ENCODE measurements at regions not wholly inside any gene's neighbourhood (a gene's known extent, or its start where the extent isn't known, plus 50 kb on each side); places are given as distances from the start of the nearest gene placed in this dataset.

DNA sequence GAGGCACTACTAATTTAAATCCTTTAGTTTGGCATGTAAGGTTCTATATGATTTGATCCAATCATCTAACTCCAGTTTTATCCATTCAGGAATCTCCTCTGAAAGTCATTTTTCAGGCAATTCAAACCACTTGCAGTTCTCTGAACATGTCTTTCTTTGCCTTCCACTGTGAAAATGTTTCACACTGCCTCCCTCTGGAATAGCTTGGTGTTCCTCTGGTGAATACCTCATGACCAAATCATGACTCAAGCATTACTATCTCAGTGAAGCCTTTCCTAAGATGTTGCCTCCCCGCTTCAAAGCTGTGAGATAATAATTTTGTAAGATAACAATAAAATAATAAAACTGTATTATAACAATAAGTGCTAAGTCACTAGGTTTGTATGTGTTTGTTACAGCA is 981.1 kb downstream of the DTWD2 start:
- H3K4me3 ChIP-seq (ENCODE audit: low read depth, low read length) = no peak overlapping the region

DNA sequence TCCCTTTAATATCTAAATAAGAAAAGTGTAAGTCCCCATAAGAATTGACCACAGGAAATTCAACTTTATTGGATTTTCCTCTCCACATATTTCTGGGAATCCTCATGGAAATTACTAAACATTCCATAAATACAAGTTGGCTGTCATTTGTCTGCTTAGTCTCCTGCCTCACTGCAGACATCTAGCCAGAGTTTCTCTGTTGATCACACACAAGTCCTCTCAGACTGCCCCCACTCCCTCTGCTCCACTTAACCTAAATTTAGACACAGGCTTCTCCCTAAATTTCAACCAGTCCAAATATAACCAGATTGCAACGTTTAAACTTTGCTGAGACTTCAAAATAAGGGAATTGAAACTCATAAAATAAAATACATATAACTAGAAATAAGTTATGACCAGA is 982.1 kb downstream of the DTWD2 start:
- no peak overlapping the region for H3K4me3 ChIP-seq (ENCODE audit: low read depth, low read length)

DNA sequence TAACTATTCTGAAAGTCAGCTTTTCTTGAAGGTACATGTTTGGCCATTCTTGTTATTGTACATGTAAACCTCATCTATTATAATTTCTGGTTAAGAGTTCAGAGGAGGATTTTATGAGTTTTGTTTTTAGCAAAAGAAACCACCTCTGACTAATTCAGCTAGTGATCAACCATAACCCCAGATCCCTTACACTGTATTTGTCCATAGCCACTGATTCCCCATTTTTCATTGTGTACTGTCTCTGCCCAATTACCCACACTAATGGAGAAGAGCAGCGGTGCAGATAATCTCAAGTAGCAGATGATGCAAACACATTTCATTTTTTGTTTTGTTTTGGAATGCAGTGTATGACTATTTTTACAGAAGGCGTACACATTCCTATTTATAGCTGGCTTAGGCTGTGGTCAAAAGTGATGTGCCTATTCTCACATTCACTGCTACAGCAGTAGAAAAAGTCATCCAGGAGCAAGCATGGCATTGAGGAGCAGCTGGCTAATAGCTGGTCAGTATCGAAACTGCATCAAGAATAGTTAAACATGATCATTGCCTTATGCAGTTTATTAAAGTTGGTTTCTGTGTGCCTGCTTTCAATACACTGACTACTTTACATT is 988.3 kb downstream of the DTWD2 start:
- H3K4me3 ChIP-seq (ENCODE audit: low read depth, low read length) = no peak overlapping the region

- no peak overlapping the region for H3K4me3 ChIP-seq (ENCODE audit: low read depth, low read length)
Observed at GRCh38 chr5:117982691-117983090, 1005.7 kb downstream of the DTWD2 start.

GRCh38 chr5:117973785-117974184 is 1014.6 kb downstream of the DTWD2 start:
- no peak overlapping the region for H3K4me3 ChIP-seq (ENCODE audit: low read depth, low read length)

DNA sequence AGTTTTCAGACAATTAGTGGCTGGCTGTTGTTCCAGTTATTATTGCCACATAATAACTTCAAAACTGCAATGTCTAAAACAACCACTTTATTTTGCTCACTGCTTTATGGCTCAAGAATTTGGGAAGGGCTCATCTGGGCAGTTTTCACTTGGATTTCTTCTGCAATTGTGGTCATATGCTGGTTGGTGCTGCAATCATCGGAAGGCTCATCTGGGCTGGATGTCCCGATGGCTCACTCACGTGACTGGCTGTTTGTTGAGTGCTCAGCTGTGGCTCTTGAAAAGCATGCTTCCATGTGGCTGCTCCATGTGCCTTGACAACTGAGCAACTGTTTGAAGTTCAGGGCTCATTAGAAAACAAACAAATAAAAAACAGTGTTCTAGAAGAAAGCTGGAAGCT is 1032.5 kb downstream of the DTWD2 start:
- no peak overlapping the region for H3K4me3 ChIP-seq (ENCODE audit: low read depth, low read length)

DNA sequence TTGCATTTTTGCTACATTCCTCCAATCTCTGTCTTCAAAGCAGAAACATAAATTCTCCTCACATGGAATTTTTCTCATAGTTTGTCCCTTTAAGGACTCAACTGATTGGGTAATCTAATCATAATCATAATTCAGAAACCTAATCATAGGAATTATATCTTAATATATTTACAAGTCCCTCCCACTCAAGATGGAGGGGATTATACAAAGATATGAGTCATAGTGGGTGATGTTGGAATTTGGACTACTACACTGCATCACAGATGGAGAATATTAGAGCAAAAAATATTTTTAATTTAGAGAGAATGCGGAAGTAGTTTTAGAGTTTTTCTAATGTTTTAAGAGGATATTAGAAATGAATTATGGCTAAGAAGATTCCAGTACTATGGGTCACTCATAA is 1034.0 kb downstream of the DTWD2 start:
- H3K4me3 ChIP-seq (ENCODE audit: low read depth, low read length) = no peak overlapping the region

DNA sequence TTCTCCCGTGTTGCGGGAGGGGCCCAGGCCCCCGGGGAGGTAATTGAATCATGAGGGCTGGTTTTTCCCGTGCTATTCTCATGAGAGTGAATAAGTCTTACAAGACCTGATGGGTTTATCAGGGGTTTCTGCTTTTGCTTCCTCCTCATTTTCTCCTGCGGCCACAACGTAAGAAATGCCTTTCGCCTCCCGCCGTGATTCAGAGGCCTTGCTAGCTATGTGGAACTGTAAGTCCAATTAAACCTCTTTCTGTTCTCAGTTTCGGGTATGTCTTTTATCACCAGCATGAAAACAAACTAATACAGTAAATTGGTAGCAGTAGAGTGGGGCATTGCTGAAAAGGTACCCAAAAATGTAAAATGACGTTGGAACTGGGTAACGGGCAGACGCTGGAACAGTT is 1035.1 kb downstream of the DTWD2 start:
- no peak overlapping the region for H3K4me3 ChIP-seq (ENCODE audit: low read depth, low read length)

- no peak overlapping the region for H3K4me3 ChIP-seq (ENCODE audit: low read depth, low read length)
Observed at GRCh38 chr5:117947836-117948235, 1040.5 kb downstream of the DTWD2 start.

DNA sequence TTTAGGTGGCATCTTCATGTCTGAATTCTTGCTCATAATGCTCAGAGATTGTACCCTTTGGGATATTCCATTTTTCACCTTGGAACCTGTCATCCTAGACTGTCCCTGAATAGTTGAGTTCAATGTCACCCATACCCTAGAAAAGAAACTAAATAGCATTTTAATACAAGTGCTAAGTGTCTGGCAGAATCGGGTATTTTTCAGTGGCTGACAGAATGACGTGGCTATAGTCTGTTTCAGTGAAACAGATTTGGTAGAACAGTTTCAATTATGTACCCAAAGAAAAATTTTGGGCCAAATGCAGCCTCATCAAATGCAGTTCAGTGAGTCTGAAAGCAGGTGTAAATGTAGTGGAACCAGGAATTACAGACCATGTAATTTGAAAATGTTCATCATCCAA is 1041.2 kb downstream of the DTWD2 start:
- no peak overlapping the region for H3K4me3 ChIP-seq (ENCODE audit: low read depth, low read length)

DNA sequence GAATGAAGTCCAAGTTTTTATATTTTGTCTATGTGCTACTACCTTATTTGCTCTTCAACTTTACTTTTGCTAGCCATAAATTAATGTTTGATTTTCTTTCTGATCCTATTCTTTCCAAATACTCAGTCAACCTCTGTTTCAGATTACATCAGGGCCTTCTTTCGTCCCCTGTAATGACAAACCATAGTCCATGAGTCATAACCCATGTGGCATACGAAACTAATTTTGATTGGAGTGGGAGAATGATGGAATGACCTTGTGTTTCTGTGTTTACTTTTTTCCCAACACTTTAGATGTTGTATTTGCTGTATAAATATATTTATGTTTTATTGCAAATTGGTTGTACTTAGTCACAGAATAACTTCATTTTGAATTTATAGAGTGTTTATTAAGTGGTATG is 1043.1 kb downstream of the DTWD2 start:
- no peak overlapping the region for H3K4me3 ChIP-seq (ENCODE audit: low read depth, low read length)

GRCh38 chr5:117943541-117943940 is 1044.8 kb downstream of the DTWD2 start:
- no peak overlapping the region for H3K4me3 ChIP-seq (ENCODE audit: low read depth, low read length)

DNA sequence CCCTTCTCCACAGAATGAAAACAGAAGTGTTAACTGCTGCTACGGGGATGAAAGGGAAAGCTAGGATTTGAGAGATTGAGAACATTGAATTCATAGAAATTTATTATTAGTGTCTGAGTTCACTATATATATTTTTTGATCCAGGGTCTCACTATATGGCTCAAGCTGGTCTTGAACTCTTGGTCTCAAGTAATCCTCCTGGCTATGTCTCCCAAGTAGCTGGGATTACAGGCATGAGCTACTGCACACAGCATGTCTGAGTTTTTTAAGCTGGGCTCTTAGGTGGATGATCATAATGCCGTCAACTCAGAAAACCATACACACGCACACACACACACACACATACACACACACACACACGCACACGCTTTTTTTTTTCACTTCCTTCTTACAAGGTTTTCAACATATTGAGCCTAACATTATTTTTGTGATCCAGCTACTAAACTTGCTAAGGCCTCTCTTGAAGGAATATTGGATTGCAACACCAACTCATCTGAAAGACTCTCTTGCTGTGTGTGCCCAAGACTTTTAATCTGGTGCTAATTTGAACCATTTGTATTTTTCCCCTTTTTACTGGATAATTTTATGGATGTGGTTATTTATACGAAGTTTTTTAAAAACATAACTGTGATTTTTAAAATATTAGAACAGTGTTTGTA is 1045.4 kb downstream of the DTWD2 start:
- no peak overlapping the region for H3K4me3 ChIP-seq (ENCODE audit: low read depth, low read length)

GRCh38 chr5:117893211-117893610 is 1095.1 kb downstream of the DTWD2 start:
- H3K4me3 ChIP-seq (ENCODE audit: low read depth, low read length) = no peak overlapping the region

GRCh38 chr5:117892360-117892759 is 1096.0 kb downstream of the DTWD2 start:
- no peak overlapping the region for H3K4me3 ChIP-seq (ENCODE audit: low read depth, low read length)

- no peak overlapping the region for H3K4me3 ChIP-seq (ENCODE audit: low read depth, low read length)
Observed at GRCh38 chr5:117889596-117889995, 1098.8 kb downstream of the DTWD2 start.

DNA sequence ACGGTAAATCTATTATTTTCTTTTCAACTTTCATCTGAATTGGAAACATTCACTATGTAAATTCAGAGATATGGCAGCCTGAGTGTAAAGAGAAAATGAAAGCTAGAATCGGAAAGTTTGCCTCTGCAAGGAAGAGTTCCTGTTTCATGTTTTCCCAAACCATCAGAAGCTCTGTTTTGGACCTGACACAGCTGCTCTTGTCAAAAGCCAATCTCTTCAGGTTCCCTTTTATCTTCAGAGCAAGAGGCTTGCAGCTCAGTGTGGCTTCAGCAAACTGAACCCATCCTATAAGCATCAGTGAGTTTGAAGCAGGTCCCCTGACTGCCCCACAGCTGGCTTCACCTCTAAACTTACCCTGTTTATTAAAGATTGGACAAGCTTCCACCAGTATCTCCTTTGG is 1099.7 kb downstream of the DTWD2 start:
- no peak overlapping the region for H3K4me3 ChIP-seq (ENCODE audit: low read depth, low read length)

- H3K4me3 ChIP-seq (ENCODE audit: low read depth, low read length) = no peak overlapping the region
Observed at GRCh38 chr5:117881426-117882230, 1106.7 kb downstream of the DTWD2 start.

- H3K4me3 ChIP-seq (ENCODE audit: low read depth, low read length) = no peak overlapping the region
Observed at GRCh38 chr5:117880932-117881331, 1107.4 kb downstream of the DTWD2 start.

DNA sequence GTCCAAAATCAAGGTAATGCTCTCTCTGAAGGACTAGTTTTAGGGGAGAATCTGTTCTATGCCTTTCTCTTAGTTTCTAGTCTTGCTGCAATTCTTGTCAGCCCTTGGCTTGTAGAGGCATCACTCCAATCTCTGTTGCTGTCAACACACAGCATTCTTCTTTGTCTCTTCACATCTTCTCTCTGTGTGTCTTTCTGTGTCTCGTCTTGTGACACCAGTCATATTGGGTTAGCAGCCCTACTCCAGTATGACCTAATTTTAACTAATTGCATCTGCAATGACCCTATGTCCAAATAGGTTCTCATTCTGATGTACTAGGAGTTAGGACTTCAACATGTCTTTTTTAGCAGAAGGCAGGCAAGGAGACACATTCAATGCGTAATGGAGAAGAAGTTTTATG is 1110.6 kb downstream of the DTWD2 start:
- no peak overlapping the region for H3K4me3 ChIP-seq (ENCODE audit: low read depth, low read length)

GRCh38 chr5:117872798-117873368 is 1115.5 kb downstream of the DTWD2 start:
- no peak overlapping the region for H3K4me3 ChIP-seq (ENCODE audit: low read depth, low read length)

- no peak overlapping the region for H3K4me3 ChIP-seq (ENCODE audit: low read depth, low read length)
Observed at GRCh38 chr5:117869596-117869995, 1118.8 kb downstream of the DTWD2 start.
